Cardiac fibroblast (primary cell): ENCODE measurements at regions not wholly inside any gene's neighbourhood (a gene's known extent, or its start where the extent isn't known, plus 50 kb on each side); places are given as distances from the start of the nearest gene placed in this dataset.

Experiments used
- DNase-seq, 2 donors: peaks; one replicate each; pipeline versions ENCODE4 v3.0.0 to v3.0.0-alpha.2; 2010; ENCODE audit warnings: low read depth in 2 of 2
- H3K4me3 ChIP-seq, 2 donors: replicated peaks in 1 of 2; 1 replicate in 1 of 2; 2 replicates in 1 of 2; pipeline ENCODE4 v1.5.1; 2011; ENCODE audit warnings: low read depth in 2 of 2, low read length in 2 of 2, mild to moderate bottlenecking in 2 of 2, moderate library complexity in 1 of 2
- CTCF ChIP-seq: IDR thresholded peaks from one replicate; pipeline ENCODE4 v1.5.1; 2011; ENCODE audit warnings: low read depth, mild to moderate bottlenecking, low read length, inconsistent platforms

GRCh38 chr14:101465795-101466448 lies 95.4 kb upstream of the DIO3 start:
- H3K4me3 ChIP-seq: no peak overlapping the region
- no peak for DNase-seq
- TF ChIP-seq CTCF: no peak

GRCh38 chr14:101466456-101467180 lies 94.7 kb upstream of the DIO3 start:
- H3K4me3 ChIP-seq: no peak overlapping the region
- TF ChIP-seq CTCF: no peak
- no peak for DNase-seq

- no peak for DNase-seq
- H3K4me3 ChIP-seq: no peak overlapping the region
- no peak for TF ChIP-seq CTCF
These were observed 93.9 kb upstream of the DIO3 start for GRCh38 chr14:101467181-101467926.

- H3K4me3 ChIP-seq: no peak overlapping the region
- DNase-seq: no peak
- TF ChIP-seq CTCF: no peak
These were observed 91.7 kb upstream of the DIO3 start for GRCh38 chr14:101469382-101470247.

GRCh38 chr14:101470266-101470665 lies 91.0 kb upstream of the DIO3 start:
- no peak for DNase-seq
- TF ChIP-seq CTCF: no peak

More at GRCh38 chr14:101470266-101470665, 91.0 kb upstream of the DIO3 start:
- no peak overlapping the region for H3K4me3 ChIP-seq
